ENCODE measurements at regions not wholly inside any gene's neighbourhood (a gene's known extent, or its start where the extent isn't known, plus 50 kb on each side); places are given as distances from the start of the nearest gene placed in this dataset.

- TF ChIP-seq CTCF (IDR thresholded peaks at IDR 0.05 in 2 of 3, conservative IDR thresholded peaks at IDR 0.05 in 1 of 3; ENCODE audit: borderline replicate concordance in 1 of 3, insufficient read depth in 1 of 3, low read depth in 2 of 3, low read length in 2 of 3) (no peak), EZH2phosphoT487 (IDR thresholded peaks at IDR 0.05; ENCODE audit: borderline replicate concordance) (no peak), ZBTB33 (IDR thresholded peaks at IDR 0.05; ENCODE audit: extremely low read depth, insufficient replicate concordance, low read length) (no peak), TCF7L2 (IDR thresholded peaks at IDR 0.05; ENCODE audit: borderline replicate concordance, extremely low read depth, insufficient read depth, insufficient read length) (no peak)
Observed at GRCh38 chrX:77003530-77003929, 443.7 kb upstream of the FGF16 start (continued).

- Histone ChIP-seq H3K79me2 (ENCODE audit: insufficient read depth, low read length) (no peaks in the 10 kb centered on the region), H3K9me3 (ENCODE audit: control insufficient read depth in 1 of 2, insufficient read depth in 1 of 2, low read depth in 1 of 2, low read length in 2 of 2) (no peaks in the 10 kb centered on the region), H3K4me1 (ENCODE audit: control insufficient read depth in 1 of 2, insufficient read depth in 2 of 2, low read length in 2 of 2) (no peaks in the 10 kb centered on the region), H3K27me3 (ENCODE audit: insufficient read depth, low read length) (no peaks in the 10 kb centered on the region), H2AFZ (ENCODE audit: low read depth, low read length, poor library complexity, severe bottlenecking) (no peak overlapping the region), H3K9me2 (ENCODE audit: insufficient read depth) (no peaks in the 10 kb centered on the region), H3K9ac (ENCODE audit: low read length) (no peak overlapping the region), H3K27ac (ENCODE audit: low read depth, low read length) (no peak overlapping the region), H3K36me3 (ENCODE audit: control insufficient read depth in 1 of 2, insufficient read depth in 2 of 2, low read length in 2 of 2) (no peaks in the 10 kb centered on the region), H3K4me2 (ENCODE audit: low read length) (no peak overlapping the region), H4K20me1 (ENCODE audit: insufficient read depth) (no peaks in the 10 kb centered on the region), H3K4me3 (replicated peaks in 1 of 2; ENCODE audit: low read depth in 1 of 2, low read length in 2 of 2) (no peak overlapping the region)
- POLR2A ChIA-PET = no interaction called here
- BruUV-seq (replicated peaks) = no TSS peak
- no peak for DNase-seq (ENCODE audit: low read depth, low spot score)
- TF ChIP-seq JUND (IDR thresholded peaks at IDR 0.05) (no peak), POLR2AphosphoS5 (IDR thresholded peaks at IDR 0.05; ENCODE audit: low read depth, low read length) (no peak), ZNF274 (IDR thresholded peaks at IDR 0.05; ENCODE audit: low read depth, low read length) (no peak), MAX (IDR thresholded peaks at IDR 0.05) (no peak)
- RAD21 ChIA-PET (ENCODE audit: low non-redundant PET in 1 of 2, low total read pairs in 2 of 2, uncharacterized antibody in 2 of 2, unreplicated experiment in 2 of 2) = no interaction called here
- CTCF ChIA-PET = no interaction called here
- intact Hi-C loops (cut with micrococcal nuclease) = no loop called here
- no peak for ATAC-seq
Observed at GRCh38 chrX:77003956-77004355, 443.2 kb upstream of the FGF16 start.
